Peyer's patch (tissue), 4 donors: ENCODE measurements at regions not wholly inside any gene's neighbourhood (a gene's known extent, or its start where the extent isn't known, plus 50 kb on each side); places are given as distances from the start of the nearest gene placed in this dataset.

Experiments used
- POLR2A ChIP-seq, 2 donors: fragments of 450-650 bp; IDR thresholded peaks; one replicate each; pipeline ENCODE4 v1.5.1; 2017; ENCODE audit warnings: antibody characterized with exemption in 2 of 2, mild to moderate bottlenecking in 2 of 2, moderate library complexity in 2 of 2
- TF ChIP-seq, protein P1 (sequence below), 6 experiments: fragments of 450-650 bp in 4 of 6; fragments of 200-600 bp in 2 of 6; sonication (generic) in 1 of 6; IDR thresholded peaks; one replicate each; pipeline ENCODE4 v1.5.1; 2017 to 2019; ENCODE audit warnings: antibody characterized with exemption in 6 of 6, mild to moderate bottlenecking in 3 of 6, moderate library complexity in 1 of 6

DNA sequence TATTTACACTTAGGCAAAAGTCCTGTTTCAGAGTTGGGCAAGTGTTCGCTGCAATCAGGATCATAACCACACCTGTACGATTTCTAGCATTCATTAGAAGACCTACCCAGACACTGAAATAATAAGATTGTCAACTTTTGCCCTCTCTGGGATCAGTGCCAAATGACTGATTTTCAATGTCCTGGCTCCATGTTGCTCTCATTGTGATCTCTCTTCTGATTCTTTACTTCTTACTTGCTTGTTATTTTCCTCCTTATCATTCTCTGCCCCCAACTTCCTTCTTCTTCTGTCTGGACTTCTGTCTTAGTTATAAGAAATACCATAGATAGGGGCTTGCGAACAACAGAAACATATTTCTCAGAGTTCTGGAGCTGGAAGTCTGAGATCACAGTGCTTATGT, 94.4 kb upstream of the BMP2 start:
- no peak for TF ChIP-seq POLR2A (IDR thresholded peaks at IDR 0.05)
- TF ChIP-seq, protein P1, sequence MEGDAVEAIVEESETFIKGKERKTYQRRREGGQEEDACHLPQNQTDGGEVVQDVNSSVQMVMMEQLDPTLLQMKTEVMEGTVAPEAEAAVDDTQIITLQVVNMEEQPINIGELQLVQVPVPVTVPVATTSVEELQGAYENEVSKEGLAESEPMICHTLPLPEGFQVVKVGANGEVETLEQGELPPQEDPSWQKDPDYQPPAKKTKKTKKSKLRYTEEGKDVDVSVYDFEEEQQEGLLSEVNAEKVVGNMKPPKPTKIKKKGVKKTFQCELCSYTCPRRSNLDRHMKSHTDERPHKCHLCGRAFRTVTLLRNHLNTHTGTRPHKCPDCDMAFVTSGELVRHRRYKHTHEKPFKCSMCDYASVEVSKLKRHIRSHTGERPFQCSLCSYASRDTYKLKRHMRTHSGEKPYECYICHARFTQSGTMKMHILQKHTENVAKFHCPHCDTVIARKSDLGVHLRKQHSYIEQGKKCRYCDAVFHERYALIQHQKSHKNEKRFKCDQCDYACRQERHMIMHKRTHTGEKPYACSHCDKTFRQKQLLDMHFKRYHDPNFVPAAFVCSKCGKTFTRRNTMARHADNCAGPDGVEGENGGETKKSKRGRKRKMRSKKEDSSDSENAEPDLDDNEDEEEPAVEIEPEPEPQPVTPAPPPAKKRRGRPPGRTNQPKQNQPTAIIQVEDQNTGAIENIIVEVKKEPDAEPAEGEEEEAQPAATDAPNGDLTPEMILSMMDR (IDR thresholded peaks at IDR 0.05), result no peak
